DMS53 treated with DMSO at 0.1 percent for 48 hours (cell line): ENCODE measurements at regions not wholly inside any gene's neighbourhood (a gene's known extent, or its start where the extent isn't known, plus 50 kb on each side); places are given as distances from the start of the nearest gene placed in this dataset.

ENCODE experiments used
- DNase-seq: peaks from one replicate; lab custom pipeline; 2025; ENCODE audit not compliant: unreplicated experiment; lab: John Stamatoyannopoulos, UW

DNA sequence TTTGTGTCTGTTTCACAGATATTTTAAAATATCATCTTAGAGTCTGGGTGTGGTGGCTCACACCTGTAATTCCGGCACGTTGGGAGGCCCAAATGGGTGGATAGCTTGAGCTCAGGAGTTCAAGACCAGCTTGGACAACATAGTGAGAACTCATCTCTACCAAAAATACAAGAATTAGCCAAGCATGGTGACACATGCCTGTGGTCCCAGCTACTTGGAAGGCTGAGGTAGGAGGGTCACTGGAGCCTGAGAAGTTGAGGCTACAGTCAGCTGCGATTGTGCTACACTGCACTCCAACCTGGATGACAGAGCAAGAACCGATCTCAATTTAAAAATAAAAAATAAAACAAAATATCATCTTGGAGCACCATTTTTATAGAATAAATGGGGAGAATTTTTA is 1247.6 kb upstream of the MIR17HG start:
- DNase-seq = no peak

- DNase-seq = no peak
These were observed 1244.2 kb upstream of the MIR17HG start for GRCh38 chr13:90103099-90103784.

GRCh38 chr13:90104764-90105163 is 1242.7 kb upstream of the MIR17HG start:
- no peak for DNase-seq

DNA sequence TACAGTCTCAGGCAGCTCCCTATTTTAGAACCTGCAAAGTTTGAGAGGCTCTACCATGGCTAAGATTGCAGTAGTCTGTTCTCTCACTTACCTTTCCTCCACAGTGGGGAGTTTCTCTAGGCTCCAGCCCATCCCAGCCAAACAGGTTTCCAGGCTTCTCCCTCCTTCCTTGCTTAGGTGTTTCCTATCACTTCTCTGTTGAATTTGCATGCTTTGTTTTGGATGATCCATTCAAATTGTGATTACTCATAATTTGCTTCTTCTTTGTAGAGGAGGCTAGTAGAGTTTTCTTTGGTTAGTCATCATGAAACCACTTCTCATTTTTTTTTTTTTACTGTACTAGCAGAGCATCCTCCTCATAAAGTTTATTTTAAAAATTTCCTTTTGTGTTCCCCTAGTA is 1242.2 kb upstream of the MIR17HG start:
- no peak for DNase-seq

DNA sequence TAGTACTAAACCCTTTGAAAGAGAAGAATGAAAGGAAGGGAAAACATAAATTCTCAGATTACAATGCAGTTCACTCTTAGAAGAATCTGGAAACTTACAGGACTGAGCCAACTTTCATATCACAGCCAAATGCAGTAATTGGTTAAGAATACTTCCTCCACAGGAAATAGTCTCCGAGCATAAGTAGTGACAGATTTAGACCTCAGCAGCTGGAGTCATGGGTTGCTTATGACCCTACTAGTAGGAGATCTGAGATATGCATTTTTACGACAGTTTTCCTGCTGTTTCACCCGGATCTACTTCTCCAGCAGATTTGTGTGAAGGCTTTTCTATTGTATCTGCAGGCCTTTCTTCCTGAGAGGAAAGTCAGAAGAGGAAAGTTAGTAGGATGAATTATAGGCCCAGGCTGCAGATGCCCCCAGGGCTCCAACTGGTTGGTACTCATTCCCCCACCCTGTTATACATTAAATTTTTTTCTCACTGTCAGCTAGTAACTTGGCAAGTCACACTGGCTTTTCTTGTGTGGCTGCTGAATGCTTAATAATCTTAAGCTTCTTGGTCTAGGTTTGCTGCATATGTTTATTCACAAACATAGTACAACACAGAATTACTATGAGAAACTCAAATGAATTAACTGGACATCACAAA is 1241.5 kb upstream of the MIR17HG start:
- no peak for DNase-seq

DNA sequence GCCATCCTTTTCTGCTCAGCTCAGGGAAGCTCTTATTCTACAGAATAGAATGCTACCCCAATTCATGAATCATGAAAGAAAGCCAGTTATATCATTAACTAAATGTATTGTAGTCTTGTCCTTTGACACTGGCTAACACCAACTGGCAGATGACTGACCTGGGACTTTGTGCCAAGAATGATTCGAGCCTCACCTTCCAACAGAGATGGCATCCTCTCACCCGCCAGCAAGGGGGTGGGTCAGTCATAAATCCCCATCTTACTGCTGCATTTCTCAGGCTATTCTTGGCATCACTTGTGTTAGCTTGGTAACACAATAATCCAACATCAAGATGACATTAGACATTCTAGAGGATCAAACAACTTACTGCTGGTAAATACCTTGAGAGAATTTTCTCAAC is 1239.8 kb upstream of the MIR17HG start:
- no peak for DNase-seq

DNA sequence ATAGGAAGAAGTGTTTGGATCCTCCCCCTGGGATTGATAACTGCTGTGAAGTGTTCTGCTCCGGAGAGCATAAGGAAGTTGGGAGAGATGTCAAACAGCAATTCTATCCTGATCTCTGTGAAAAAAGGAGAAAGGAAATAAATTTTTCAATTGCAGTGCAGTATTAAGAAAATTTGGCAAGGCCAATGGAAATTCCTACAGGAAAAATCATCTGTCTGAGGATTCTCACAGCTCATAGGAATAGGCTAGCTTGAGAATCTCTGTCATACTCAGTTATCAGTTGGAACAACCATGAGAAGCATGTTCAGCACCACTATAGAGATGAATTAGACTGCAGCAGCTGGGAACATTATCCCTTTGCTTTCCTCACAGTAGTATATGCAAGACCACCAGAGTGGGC is 1238.9 kb upstream of the MIR17HG start:
- no peak for DNase-seq

DNA sequence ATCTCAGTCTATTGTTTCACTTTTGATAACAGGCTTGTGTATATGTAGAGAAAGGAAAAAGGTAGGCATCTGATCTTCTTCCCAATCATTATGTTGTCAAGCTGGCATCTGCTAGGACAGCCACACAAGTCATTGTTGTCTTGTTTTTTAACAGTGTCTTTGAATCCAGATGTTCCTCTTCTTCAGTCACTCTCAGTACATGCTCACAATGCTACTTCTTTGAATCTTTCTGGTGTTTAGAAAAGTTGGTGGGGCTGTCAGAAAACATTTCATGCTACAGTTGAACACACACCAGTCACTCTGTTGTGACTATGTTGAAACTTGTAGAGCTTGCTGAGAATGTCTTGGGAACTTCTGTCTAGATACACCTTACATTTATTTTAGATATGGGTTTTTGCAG is 1231.4 kb upstream of the MIR17HG start:
- no peak for DNase-seq

GRCh38 chr13:90118467-90119071 is 1228.9 kb upstream of the MIR17HG start:
- no peak for DNase-seq

- DNase-seq = no peak
These were observed 1227.5 kb upstream of the MIR17HG start for GRCh38 chr13:90120026-90120425.

- DNase-seq = no peak
These were observed 1225.7 kb upstream of the MIR17HG start for GRCh38 chr13:90121784-90122183.

DNA sequence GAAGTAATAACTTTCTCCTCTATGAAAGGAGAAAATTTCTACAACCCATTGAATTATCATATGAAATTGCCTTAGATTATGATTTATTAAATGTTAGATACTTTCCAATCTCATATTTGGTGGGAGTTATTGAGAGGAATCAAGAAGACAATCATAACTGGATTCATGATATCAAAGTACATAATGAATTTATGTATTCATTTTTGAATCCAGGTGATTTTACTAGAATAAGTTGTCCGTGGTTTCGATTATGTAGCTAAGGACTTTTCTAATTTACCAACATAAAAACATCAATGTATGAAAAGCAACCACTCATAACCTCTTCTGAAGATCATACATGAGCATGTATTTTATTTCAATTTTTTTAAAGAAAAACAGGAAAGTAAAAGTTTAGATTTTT is 1225.0 kb upstream of the MIR17HG start:
- no peak for DNase-seq

- no peak for DNase-seq
These were observed 1211.9 kb upstream of the MIR17HG start for GRCh38 chr13:90135558-90135957.

GRCh38 chr13:90142251-90142650 is 1205.2 kb upstream of the MIR17HG start:
- DNase-seq = no peak

DNA sequence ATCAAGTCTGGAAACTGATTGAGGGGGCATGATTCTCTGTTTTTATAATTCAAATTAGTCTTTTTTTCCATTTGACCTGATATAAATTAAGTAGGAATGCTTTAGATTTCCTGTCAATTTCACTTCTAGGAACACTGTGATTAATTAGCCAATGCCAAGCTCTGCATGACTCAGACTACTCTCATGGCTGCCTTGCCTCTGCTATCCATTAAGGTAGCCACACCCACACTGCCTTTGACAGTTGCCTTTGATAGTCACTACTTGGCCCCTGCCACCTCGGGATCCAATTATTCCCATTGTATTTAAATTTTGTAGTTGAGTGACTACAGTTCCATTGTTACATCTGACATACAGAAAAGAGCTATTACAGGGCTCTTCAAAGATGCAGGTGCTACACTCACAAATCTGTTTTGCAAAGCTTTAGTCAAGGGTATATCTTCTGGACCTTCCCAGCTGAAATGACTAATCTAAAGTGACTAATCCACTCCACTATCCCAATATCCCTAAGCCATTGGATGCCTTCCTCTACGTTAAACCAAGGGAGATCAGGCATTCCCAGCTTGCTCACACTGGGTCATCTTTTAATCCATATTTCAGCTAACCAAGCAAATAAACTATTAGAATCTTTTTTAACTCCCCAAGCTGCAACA is 1193.1 kb upstream of the MIR17HG start:
- DNase-seq = no peak

DNA sequence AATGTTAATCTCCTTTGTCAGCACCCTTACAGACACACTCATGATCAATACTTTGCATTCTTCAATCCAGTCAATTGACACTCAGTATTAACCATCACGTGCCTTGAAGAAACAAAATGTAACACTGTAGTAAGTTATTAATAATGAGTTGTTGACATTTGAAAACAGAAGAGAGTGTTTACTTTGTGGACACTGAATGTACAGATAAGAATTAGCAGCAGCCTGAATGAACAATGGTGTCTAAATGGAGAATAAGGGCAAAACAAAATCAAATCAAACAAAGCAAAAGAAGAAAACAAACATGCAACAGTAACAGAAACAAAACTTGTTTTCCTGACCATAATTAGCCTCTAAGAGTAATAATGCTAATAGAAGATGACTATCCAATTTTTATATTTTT is 1191.1 kb upstream of the MIR17HG start:
- no peak for DNase-seq

DNA sequence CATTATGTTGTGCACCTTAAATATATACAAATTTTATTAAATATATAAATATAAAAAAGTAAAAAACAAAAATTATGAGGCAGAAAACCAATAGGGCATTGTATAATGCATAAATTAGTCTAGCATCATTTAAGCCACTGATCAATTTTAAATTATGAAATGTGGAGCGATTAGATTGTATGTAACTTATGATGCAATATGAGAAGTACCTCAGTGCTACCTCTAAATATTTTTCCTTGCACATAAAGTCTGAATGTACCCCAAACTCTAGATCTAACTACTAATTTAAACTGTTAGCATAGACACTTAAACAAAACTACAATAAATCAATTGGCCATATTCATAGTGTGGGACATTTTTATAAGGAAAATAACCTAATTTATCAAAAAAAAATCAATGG is 1178.5 kb upstream of the MIR17HG start:
- DNase-seq = no peak

DNA sequence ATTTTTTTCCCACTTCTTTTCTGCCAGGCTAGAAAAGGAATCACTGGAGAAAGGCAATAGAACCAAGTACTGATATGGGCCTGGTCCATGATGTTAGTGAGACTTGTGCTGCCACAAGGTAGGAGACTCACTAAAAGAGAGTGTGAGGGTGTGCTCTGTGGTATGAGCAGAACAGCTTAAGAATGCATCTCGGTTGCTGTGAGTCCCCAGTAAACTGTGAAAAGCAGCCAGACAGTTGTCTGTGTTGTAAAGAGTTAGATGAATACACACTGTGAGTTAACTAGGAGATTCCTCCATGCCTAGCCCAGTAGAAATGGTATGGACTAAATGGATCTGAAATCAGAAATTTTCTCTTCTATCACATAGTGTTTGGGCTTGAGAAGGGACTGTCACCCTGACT is 1177.3 kb upstream of the MIR17HG start:
- DNase-seq = no peak

GRCh38 chr13:90171649-90172048 is 1175.8 kb upstream of the MIR17HG start:
- no peak for DNase-seq

DNA sequence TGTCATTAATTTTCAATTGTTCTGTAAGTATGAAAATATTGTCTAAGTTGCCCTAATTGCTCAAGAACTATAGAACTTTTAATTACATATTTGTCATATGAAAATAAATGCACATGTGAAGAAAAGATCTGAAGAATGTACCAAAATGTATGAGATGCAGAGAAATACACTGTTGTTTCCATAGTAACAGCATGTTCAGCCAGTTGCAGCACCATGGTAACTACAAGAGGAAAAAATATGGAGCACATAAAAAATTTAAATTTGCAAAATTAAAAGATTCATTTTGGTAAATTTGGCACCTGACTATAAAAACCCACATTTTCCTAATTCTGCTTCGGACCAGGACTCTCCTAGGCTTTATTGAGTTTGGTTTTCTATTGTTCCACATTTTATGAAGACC is 1170.0 kb upstream of the MIR17HG start:
- DNase-seq = no peak

- DNase-seq = no peak
These were observed 1163.1 kb upstream of the MIR17HG start for GRCh38 chr13:90184355-90184754.

GRCh38 chr13:90185734-90186133 is 1161.8 kb upstream of the MIR17HG start:
- DNase-seq = no peak
